H1 (cell line): ENCODE measurements at regions not wholly inside any gene's neighbourhood (a gene's known extent, or its start where the extent isn't known, plus 50 kb on each side); places are given as distances from the start of the nearest gene placed in this dataset.

ENCODE experiments used
- CTCF ChIA-PET: fragments of 300-600 bp; sonication (Branson Sonifier 250); formaldehyde crosslinking; loops from one replicate; lab custom pipeline; 2021; ENCODE audit not compliant: partially characterized antibody; lab: Charles Lee
- POLR2A ChIA-PET: fragments of 300-600 bp; sonication (Branson Sonifier 250); formaldehyde crosslinking; loops from one replicate; lab custom pipeline; 2021; ENCODE audit warnings: inconsistent platforms; ENCODE audit not compliant: partially characterized antibody; lab: Charles Lee
- DNase-seq, 2 experiments: peaks; one replicate each; pipeline versions ENCODE4 v3.0.0 to v3.0.0-alpha.2; 2010 to 2022; ENCODE audit warnings: low spot score in 2 of 2, low read depth in 1 of 2, mixed read lengths in 1 of 2
- FAIRE-seq: peaks from 2 replicates; lab custom pipeline; 2011; peaks lifted over from hg19 to GRCh38; lab: Jason Lieb, UNC
- H2AFZ ChIP-seq: 2 replicates; pipeline ENCODE4 v1.8.1; 2012; ENCODE audit warnings: low read length, inconsistent platforms
- H2AK5ac ChIP-seq: 2 replicates; pipeline ENCODE4 v1.6.1; 2013; ENCODE audit warnings: low read depth, low read length
- H2BK120ac ChIP-seq: replicated peaks from 2 replicates; pipeline ENCODE3; 2013; ENCODE audit warnings: low read depth, low read length, inconsistent platforms
- H2BK12ac ChIP-seq: 2 replicates; pipeline ENCODE4 v1.6.1; 2013; ENCODE audit warnings: low read depth, low read length
- H2BK15ac ChIP-seq: 2 replicates; pipeline ENCODE4 v1.6.1; 2013; ENCODE audit warnings: low read length
- H2BK20ac ChIP-seq: 2 replicates; pipeline ENCODE4 v1.6.1; 2013; ENCODE audit warnings: low read length
- H2BK5ac ChIP-seq: 2 replicates; pipeline ENCODE4 v1.6.1; 2013; ENCODE audit warnings: low read depth, low read length
- H3K14ac ChIP-seq: 2 replicates; pipeline ENCODE4 v1.6.1; 2013; ENCODE audit warnings: inconsistent platforms; ENCODE audit not compliant: insufficient read length
- H3K18ac ChIP-seq: 2 replicates; pipeline ENCODE4 v1.6.1; 2013; ENCODE audit warnings: low read length; ENCODE audit errors: extremely low read depth
- H3K23ac ChIP-seq: 2 replicates; pipeline ENCODE4 v1.6.1; 2013; ENCODE audit warnings: inconsistent platforms; ENCODE audit not compliant: insufficient read length
- H3K23me2 ChIP-seq: 2 replicates; pipeline ENCODE4 v1.6.1; 2013; ENCODE audit warnings: low read depth, low read length
- H3K27ac ChIP-seq: 2 replicates; pipeline ENCODE4 v1.6.1; 2011; ENCODE audit warnings: low read depth, low read length, inconsistent platforms
- H3K27me3 ChIP-seq, 4 experiments: replicated peaks in 1 of 4; 1 replicate in 1 of 4; 2 replicates in 3 of 4; pipeline versions ENCODE4 v1.6.1 to v1.8.1; 2011 to 2013; ENCODE audit warnings: low read length in 3 of 4, mild to moderate bottlenecking in 3 of 4, inconsistent platforms in 2 of 4, mixed read lengths in 2 of 4, moderate library complexity in 1 of 4; ENCODE audit not compliant: control insufficient read depth in 3 of 4, insufficient read depth in 3 of 4; ENCODE audit errors: extremely low read depth in 1 of 4
- H3K36me3 ChIP-seq, 4 experiments: 2 replicates each; pipeline versions ENCODE4 v1.6.1 to v1.8.1; 2011 to 2013; ENCODE audit warnings: mild to moderate bottlenecking in 4 of 4, low read length in 3 of 4, moderate library complexity in 2 of 4, control low read depth in 1 of 4, inconsistent platforms in 1 of 4; ENCODE audit not compliant: insufficient read depth in 4 of 4, control insufficient read depth in 2 of 4
- H3K4ac ChIP-seq: replicated peaks from 2 replicates; pipeline ENCODE3; 2013; ENCODE audit warnings: low read length, low read depth, mixed read lengths, inconsistent platforms; ENCODE audit not compliant: insufficient read length
- H3K4me1 ChIP-seq, 4 experiments: replicated peaks in 1 of 4; 1 replicate in 1 of 4; 2 replicates in 3 of 4; pipeline versions ENCODE4 v1.6.1 to v1.8.1; 2011 to 2013; ENCODE audit warnings: low read length in 3 of 4, inconsistent platforms in 2 of 4, mixed read lengths in 1 of 4; ENCODE audit not compliant: insufficient read depth in 4 of 4, control insufficient read depth in 3 of 4
- H3K4me2 ChIP-seq, 2 experiments: 2 replicates each; pipeline versions ENCODE4 v1.6.1 to v1.8.1; 2011 to 2013; ENCODE audit warnings: low read depth in 2 of 2, low read length in 2 of 2, control low read depth in 1 of 2, inconsistent platforms in 1 of 2, mild to moderate bottlenecking in 1 of 2; ENCODE audit not compliant: insufficient read depth in 1 of 2
- H3K4me3 ChIP-seq, 4 experiments: fragments of 200-600, 300-600 bp in 1 of 4; sonication (generic), shearing (Covaris generic), sonication (Bioruptor Twin) in 1 of 4; 2 replicates each; pipeline versions ENCODE4 v1.5.1 to v1.8.1; 2011 to 2016; ENCODE audit warnings: low read length in 4 of 4, low read depth in 3 of 4, control low read depth in 2 of 4, inconsistent platforms in 2 of 4, mild to moderate bottlenecking in 2 of 4, mixed read lengths in 1 of 4, moderate library complexity in 1 of 4; ENCODE audit not compliant: insufficient read depth in 2 of 4; ENCODE audit errors: extremely low read depth in 1 of 4
- H3K56ac ChIP-seq: replicated peaks from 2 replicates; pipeline ENCODE3; 2013; ENCODE audit warnings: low read depth, mild to moderate bottlenecking, mixed read lengths, low read length, inconsistent platforms; ENCODE audit not compliant: insufficient read length
- H3K79me1 ChIP-seq: 2 replicates; pipeline ENCODE4 v1.6.1; 2013; ENCODE audit warnings: low read depth, low read length, control low read depth
- H3K79me2 ChIP-seq, 2 experiments: 2 replicates each; pipeline versions ENCODE4 v1.6.1 to v1.8.1; 2012 to 2013; ENCODE audit warnings: low read length in 2 of 2, mild to moderate bottlenecking in 2 of 2, inconsistent platforms in 1 of 2; ENCODE audit not compliant: insufficient read depth in 2 of 2, control insufficient read depth in 1 of 2
- H3K9ac ChIP-seq, 4 experiments: replicated peaks in 1 of 4; 1 replicate in 1 of 4; 2 replicates in 3 of 4; pipeline versions ENCODE4 v1.6.1 to v1.8.1; 2011 to 2013; ENCODE audit warnings: low read depth in 3 of 4, low read length in 3 of 4, control low read depth in 2 of 4, mild to moderate bottlenecking in 2 of 4, moderate library complexity in 2 of 4, inconsistent platforms in 1 of 4; ENCODE audit errors: extremely low read depth in 1 of 4
- H3K9me3 ChIP-seq, 2 experiments: 2 replicates each; pipeline versions ENCODE4 v1.6.1 to v1.8.1; 2012 to 2013; ENCODE audit warnings: mild to moderate bottlenecking in 2 of 2, moderate library complexity in 2 of 2, control low read depth in 1 of 2, inconsistent platforms in 1 of 2, low read depth in 1 of 2, low read length in 1 of 2, mixed read lengths in 1 of 2; ENCODE audit not compliant: insufficient read depth in 2 of 2
- H4K20me1 ChIP-seq, 2 experiments: replicated peaks in 1 of 2; 2 replicates each; pipeline versions ENCODE3 to v1.8.1; 2011 to 2013; ENCODE audit warnings: inconsistent platforms in 2 of 2, low read length in 2 of 2, mild to moderate bottlenecking in 1 of 2; ENCODE audit not compliant: insufficient read depth in 2 of 2, control insufficient read depth in 1 of 2
- H4K5ac ChIP-seq: 2 replicates; pipeline ENCODE4 v1.6.1; 2013; ENCODE audit warnings: low read length, low read depth, mixed read lengths, inconsistent platforms; ENCODE audit not compliant: insufficient read length
- H4K8ac ChIP-seq: 2 replicates; pipeline ENCODE4 v1.8.0; 2013; ENCODE audit warnings: mild to moderate bottlenecking, moderate library complexity, low read length, inconsistent platforms; ENCODE audit not compliant: insufficient read depth; ENCODE audit errors: extremely low read depth
- H4K91ac ChIP-seq: replicated peaks from 2 replicates; pipeline ENCODE3; 2013; ENCODE audit warnings: low read length, mixed read lengths, inconsistent platforms; ENCODE audit not compliant: insufficient read length
- JUND ChIP-seq: IDR thresholded peaks from 2 replicates; pipeline ENCODE4 v1.6.1; 2011; ENCODE audit warnings: mild to moderate bottlenecking, improper control_type of control experiment, low read length
- SP4 ChIP-seq: IDR thresholded peaks from 2 replicates; pipeline ENCODE4 v1.6.1; 2012; ENCODE audit warnings: low read length, inconsistent platforms
- WGBS, 2 experiments: shearing (Covaris generic) in 1 of 2; methylation state at CpG; one replicate each; pipeline versions ENCODE4 v1.1.6 to v1.1.7; 2013 to 2015; ENCODE audit warnings: low lambda C conversion rate in 2 of 2, mixed read lengths in 2 of 2, inconsistent platforms in 1 of 2, low coverage in 1 of 2, missing lambda C conversion rate in 1 of 2; ENCODE audit not compliant: insufficient replicate concordance in 2 of 2, insufficient coverage in 1 of 2, insufficient read length in 1 of 2; ENCODE audit errors: extremely low coverage in 1 of 2, missing lambda C conversion rate in 1 of 2; 5-methylcytosine and 5-hydroxymethylcytosine counted together

DNA sequence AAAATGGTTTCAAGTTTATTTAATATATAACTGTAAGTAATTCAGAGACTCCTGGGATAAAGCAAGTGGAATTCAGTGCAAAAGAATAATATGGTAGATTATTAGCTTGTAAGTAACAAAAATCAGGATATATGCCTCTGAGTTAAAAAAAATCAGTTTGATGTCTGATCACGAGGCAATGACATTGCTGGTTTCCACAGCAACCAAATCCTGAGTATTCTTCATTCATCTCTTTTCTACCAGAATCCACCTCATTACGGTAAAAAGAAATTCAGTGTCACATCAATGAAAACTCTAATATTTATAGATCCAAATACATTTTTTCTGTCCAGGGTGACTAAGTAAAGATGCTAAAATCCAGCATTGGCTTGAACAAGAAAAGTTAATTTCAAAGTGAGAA, 642.3 kb upstream of the TMPRSS15 start:
- no peak for TF ChIP-seq SP4
- TF ChIP-seq JUND: no peak
- Histone ChIP-seq H3K23me2 (no peaks in the 10 kb centered on the region), H2BK20ac (no peak overlapping the region), H3K9ac (no peak overlapping the region), H3K36me3 (no peaks in the 10 kb centered on the region), H3K56ac (no peak overlapping the region), H3K4me1 (no peaks in the 10 kb centered on the region), H3K4me3 (no peak overlapping the region), H2AFZ (no peak overlapping the region), H3K79me1 (no peaks in the 10 kb centered on the region), H2BK120ac (no peak overlapping the region), H2AK5ac (no peak overlapping the region), H4K8ac (no peak overlapping the region), H3K79me2 (no peaks in the 10 kb centered on the region), H3K27me3 (no peaks in the 10 kb centered on the region), H3K4me2 (no peak overlapping the region), H2BK5ac (no peak overlapping the region), H4K91ac (no peak overlapping the region), H3K27ac (no peak overlapping the region), H4K20me1 (no peaks in the 10 kb centered on the region), H3K14ac (no peak overlapping the region), H3K4ac (no peak overlapping the region), H2BK12ac (no peak overlapping the region), H4K5ac (no peak overlapping the region), H3K23ac (no peak overlapping the region), H3K18ac (no peak overlapping the region), H3K9me3 (peaks cover 0 to 4% of the 10 kb centered on the region in 2 experiments; a peak in 1 of 4 replicates), H2BK15ac (no peak overlapping the region)
- CTCF ChIA-PET: interaction anchor here (0.6 to 0.9 kb wide), 2 partner anchors 14 to 1194 kb away, joined by 3 read pairs; no protein-coding TSS in a partner anchor
- DNase-seq (no peak), FAIRE-seq (no peak)
- POLR2A ChIA-PET: no interaction called here
- WGBS, 2 experiments: 65% methylated on average over 2 of the region's 2 CpGs; no CpG with 5 or more reads in 1 of the 2 experiments
